Nephron (organoid): ENCODE measurements at regions not wholly inside any gene's neighbourhood (a gene's known extent, or its start where the extent isn't known, plus 50 kb on each side); places are given as distances from the start of the nearest gene placed in this dataset.

ENCODE experiments used
- H3K27ac Mint-ChIP-seq, 3 experiments: 2 replicates each; pipeline ENCODE4 v1.8.0; 2020; ENCODE audit warnings: mixed read lengths in 3 of 3, mild to moderate bottlenecking in 2 of 3, moderate library complexity in 1 of 3
- H3K27me3 Mint-ChIP-seq: 2 replicates; pipeline ENCODE4 v1.8.0; 2021; ENCODE audit warnings: low read depth, mild to moderate bottlenecking, moderate library complexity, mixed read lengths
- H3K36me3 Mint-ChIP-seq: 2 replicates; pipeline ENCODE4 v1.8.0; 2020; ENCODE audit warnings: low read depth, mixed read lengths
- H3K4me1 Mint-ChIP-seq: 2 replicates; pipeline ENCODE4 v1.8.0; 2020; ENCODE audit warnings: mixed read lengths
- H3K4me3 Mint-ChIP-seq, 3 experiments: 2 replicates each; pipeline ENCODE4 v1.8.0; 2020; ENCODE audit warnings: mild to moderate bottlenecking in 3 of 3, mixed read lengths in 3 of 3, moderate library complexity in 2 of 3
- H3K9me3 Mint-ChIP-seq: 2 replicates; pipeline ENCODE4 v1.8.0; 2020; ENCODE audit warnings: mixed read lengths
- CTCF ChIP-seq, 3 experiments: fragments of 200-600 bp; sonication (generic); IDR thresholded peaks; one replicate each; pipeline ENCODE4 v1.5.0; 2021; ENCODE audit warnings: antibody characterized with exemption in 3 of 3; ENCODE audit not compliant: unreplicated experiment in 3 of 3

- Mint-ChIP-seq H3K27me3 (peaks cover 8% of the 10 kb centered on the region), H3K27ac (no peak overlapping the region)
Observed at GRCh38 chr21:41636636-41637630, 129.0 kb upstream of the TMPRSS2 start.

GRCh38 chr21:41635874-41636273, 127.9 kb upstream of the TMPRSS2 start:
- Mint-ChIP-seq H3K27me3 (peaks cover 11% of the 10 kb centered on the region), H3K36me3 (peaks cover 4% of the 10 kb centered on the region), H3K9me3 (peaks cover 7% of the 10 kb centered on the region), H3K27ac (no peak overlapping the region), H3K4me3 (no peak overlapping the region), H3K4me1 (no peaks in the 10 kb centered on the region)
- no peak for TF ChIP-seq CTCF (IDR thresholded peaks at IDR 0.05; ENCODE audit: unreplicated experiment in 3 of 3)

More at GRCh38 chr21:41636636-41637630, 129.0 kb upstream of the TMPRSS2 start:
- Mint-ChIP-seq H3K4me3 (no peak overlapping the region), H3K36me3 (no peaks in the 10 kb centered on the region), H3K9me3 (peaks cover 3% of the 10 kb centered on the region), H3K4me1 (peaks cover 6% of the 10 kb centered on the region)
- TF ChIP-seq CTCF (IDR thresholded peaks at IDR 0.05; ENCODE audit: unreplicated experiment in 3 of 3) = no peak

GRCh38 chr21:41634858-41635257, 126.9 kb upstream of the TMPRSS2 start:
- Mint-ChIP-seq H3K4me3 (no peak overlapping the region), H3K9me3 (peaks cover 7% of the 10 kb centered on the region), H3K27me3 (peaks cover 11% of the 10 kb centered on the region), H3K36me3 (peaks cover 4% of the 10 kb centered on the region), H3K4me1 (no peaks in the 10 kb centered on the region), H3K27ac (no peak overlapping the region)
- TF ChIP-seq CTCF (IDR thresholded peaks at IDR 0.05; ENCODE audit: unreplicated experiment in 3 of 3) = no peak

GRCh38 chr21:41634211-41634694, 126.3 kb upstream of the TMPRSS2 start:
- peaks cover 4% of the 10 kb centered on the region for H3K36me3 Mint-ChIP-seq

GRCh38 chr21:41633627-41634026, 125.7 kb upstream of the TMPRSS2 start:
- no peak overlapping the region for H3K4me3 Mint-ChIP-seq
- H3K9me3 Mint-ChIP-seq = peaks cover 11% of the 10 kb centered on the region

More at GRCh38 chr21:41634211-41634694, 126.3 kb upstream of the TMPRSS2 start:
- H3K4me1 Mint-ChIP-seq = no peaks in the 10 kb centered on the region
- H3K4me3 Mint-ChIP-seq = no peak overlapping the region
- H3K27ac Mint-ChIP-seq = peak overlapping the region in 1 of 3 experiments; percentile 64
- peaks cover 11% of the 10 kb centered on the region for H3K27me3 Mint-ChIP-seq
- TF ChIP-seq CTCF (IDR thresholded peaks at IDR 0.05; ENCODE audit: unreplicated experiment in 3 of 3) = no peak
- H3K9me3 Mint-ChIP-seq = peaks cover 7% of the 10 kb centered on the region

More at GRCh38 chr21:41633627-41634026, 125.7 kb upstream of the TMPRSS2 start:
- Mint-ChIP-seq H3K4me1 (no peaks in the 10 kb centered on the region), H3K27ac (no peak overlapping the region), H3K27me3 (peaks cover 11% of the 10 kb centered on the region), H3K36me3 (peaks cover 7% of the 10 kb centered on the region)
- TF ChIP-seq CTCF (IDR thresholded peaks at IDR 0.05; ENCODE audit: unreplicated experiment in 3 of 3) = no peak
